ENCODE measurements at regions not wholly inside any gene's neighbourhood (a gene's known extent, or its start where the extent isn't known, plus 50 kb on each side); places are given as distances from the start of the nearest gene placed in this dataset.

DNA sequence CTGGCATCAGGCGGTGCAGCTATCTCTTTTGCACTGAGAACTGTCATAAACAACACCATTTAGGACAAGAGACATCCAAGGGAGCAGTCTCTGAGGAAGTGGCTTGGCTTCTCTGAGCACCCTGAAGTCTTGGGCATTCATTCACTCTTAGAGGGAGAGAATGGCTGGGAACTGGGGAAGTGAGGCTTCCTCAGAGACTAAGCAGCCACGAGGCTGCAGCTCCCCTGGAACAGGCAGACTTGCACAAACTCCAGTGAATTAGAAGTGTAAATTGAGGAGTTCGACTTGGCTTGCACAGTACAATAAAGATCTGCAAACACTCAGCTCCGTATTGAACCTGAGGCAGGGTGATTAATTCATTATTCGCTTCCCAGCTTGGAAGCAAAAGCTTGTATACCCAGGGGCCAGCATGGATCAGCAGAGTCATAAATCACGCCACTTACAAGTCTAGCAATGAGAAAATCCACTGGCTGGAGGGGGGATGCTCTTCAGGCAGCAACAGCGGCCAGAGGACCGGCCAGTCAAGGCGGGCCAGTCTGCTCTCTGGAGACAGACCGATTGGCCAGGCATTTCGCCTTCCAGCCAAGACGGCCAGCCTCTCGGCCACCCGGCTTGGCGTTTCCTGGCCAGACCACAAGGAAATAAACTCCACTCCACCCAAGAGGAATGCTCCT, 118.8 kb upstream of the ADPGK start:
- no peak for TF ChIP-seq EZH2 (IDR thresholded peaks at IDR 0.05; ENCODE audit: borderline replicate concordance)
- TF ChIP-seq, protein P1, sequence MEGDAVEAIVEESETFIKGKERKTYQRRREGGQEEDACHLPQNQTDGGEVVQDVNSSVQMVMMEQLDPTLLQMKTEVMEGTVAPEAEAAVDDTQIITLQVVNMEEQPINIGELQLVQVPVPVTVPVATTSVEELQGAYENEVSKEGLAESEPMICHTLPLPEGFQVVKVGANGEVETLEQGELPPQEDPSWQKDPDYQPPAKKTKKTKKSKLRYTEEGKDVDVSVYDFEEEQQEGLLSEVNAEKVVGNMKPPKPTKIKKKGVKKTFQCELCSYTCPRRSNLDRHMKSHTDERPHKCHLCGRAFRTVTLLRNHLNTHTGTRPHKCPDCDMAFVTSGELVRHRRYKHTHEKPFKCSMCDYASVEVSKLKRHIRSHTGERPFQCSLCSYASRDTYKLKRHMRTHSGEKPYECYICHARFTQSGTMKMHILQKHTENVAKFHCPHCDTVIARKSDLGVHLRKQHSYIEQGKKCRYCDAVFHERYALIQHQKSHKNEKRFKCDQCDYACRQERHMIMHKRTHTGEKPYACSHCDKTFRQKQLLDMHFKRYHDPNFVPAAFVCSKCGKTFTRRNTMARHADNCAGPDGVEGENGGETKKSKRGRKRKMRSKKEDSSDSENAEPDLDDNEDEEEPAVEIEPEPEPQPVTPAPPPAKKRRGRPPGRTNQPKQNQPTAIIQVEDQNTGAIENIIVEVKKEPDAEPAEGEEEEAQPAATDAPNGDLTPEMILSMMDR (IDR thresholded peaks at IDR 0.05; ENCODE audit: poor library complexity): no peak

All from hepatocyte (in vitro differentiated cells).